GM19351 (cell line): ENCODE measurements at regions not wholly inside any gene's neighbourhood (a gene's known extent, or its start where the extent isn't known, plus 50 kb on each side); places are given as distances from the start of the nearest gene placed in this dataset.

ENCODE experiments used
- ATAC-seq: cut with Tn5 transposase; IDR thresholded peaks from one replicate; pipeline ENCODE4 v1.9.1; 2021; ENCODE audit warnings: mild to moderate bottlenecking, moderate library complexity; ENCODE audit not compliant: unreplicated experiment

DNA sequence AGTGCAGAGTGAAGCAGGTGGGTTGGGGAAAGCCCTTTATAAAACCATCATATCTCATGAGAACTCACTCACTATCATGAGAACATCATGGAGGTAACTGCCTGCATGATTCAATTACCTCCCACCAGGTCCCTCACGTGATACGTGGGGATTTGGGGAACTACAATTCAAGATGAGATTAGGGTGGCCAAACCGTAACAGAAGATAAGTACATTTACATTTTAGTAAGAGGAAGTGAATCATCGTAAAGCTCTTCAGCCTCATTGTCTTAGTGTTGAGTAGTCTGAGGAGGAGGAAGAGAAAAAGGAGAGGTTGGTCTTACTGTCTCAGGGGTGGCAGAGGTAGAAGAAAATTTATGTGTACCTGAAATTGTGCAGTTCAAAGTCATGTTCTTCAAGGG lies 1053.4 kb upstream of the ADGRL4 start:
- ATAC-seq: no peak

- ATAC-seq: no peak
Measured at GRCh38 chr1:80056179-80056578, 1049.6 kb upstream of the ADGRL4 start.

GRCh38 chr1:80054129-80054528 lies 1047.6 kb upstream of the ADGRL4 start:
- ATAC-seq: no peak

DNA sequence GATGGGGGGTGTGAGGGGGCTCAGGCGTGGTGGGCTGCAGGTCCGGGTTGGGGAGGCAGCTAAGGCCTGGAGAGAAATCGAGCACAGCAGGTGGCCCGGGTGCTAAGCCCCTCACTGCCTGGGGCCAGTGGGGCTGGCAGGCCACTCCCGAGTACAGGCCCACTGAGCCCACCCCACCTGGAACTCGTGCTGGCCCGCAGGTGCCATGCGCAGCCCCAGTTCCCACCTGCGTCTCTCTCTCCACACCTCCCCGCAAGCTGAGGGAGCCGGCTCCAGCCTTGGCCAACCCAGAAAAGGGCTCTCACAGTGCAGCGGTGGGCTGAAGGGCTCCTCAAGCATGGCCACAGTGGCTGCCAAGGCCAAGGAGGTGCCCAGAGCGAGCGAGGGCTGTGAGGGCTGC lies 1047.1 kb upstream of the ADGRL4 start:
- ATAC-seq: no peak

GRCh38 chr1:80050523-80050922 lies 1044.0 kb upstream of the ADGRL4 start:
- no peak for ATAC-seq

DNA sequence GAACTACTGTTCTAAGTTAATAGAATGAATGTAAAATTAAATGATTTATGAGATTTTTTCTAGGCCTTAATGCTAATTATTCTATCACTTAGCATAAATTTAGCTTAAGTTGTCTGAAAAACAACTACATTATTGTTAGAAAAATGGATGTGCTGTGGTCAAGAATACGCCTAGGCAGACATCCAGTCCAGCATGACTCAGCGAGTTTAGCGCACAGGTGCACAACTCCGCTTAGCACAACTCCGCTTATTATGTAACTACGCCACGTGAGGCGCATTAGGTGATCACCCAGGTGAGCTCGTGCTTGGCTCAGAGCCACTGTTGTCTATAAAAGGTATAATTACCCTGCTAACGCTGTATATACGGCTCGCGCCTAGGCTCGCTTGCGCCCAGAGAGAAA lies 1043.6 kb upstream of the ADGRL4 start:
- no peak for ATAC-seq

DNA sequence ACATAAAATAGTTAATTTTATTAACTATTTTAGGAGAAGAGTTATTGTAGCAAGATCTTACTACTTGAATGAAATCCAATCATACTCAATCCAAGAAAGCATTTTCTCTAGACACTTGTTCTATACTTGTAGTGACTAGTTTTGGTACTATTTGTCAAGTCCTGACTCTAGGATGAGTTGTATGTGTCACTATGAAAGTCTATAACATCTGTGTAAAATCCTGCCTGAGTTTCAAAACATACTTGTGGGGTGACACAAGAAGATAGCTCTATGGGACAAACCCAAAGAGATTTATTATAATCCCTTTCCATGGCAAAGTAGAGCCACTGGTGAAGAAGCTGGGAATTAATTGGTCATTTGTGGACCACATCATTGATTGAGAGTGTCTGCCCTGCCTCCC lies 1042.2 kb upstream of the ADGRL4 start:
- ATAC-seq: no peak

GRCh38 chr1:80047791-80048190 lies 1041.3 kb upstream of the ADGRL4 start:
- ATAC-seq: no peak

DNA sequence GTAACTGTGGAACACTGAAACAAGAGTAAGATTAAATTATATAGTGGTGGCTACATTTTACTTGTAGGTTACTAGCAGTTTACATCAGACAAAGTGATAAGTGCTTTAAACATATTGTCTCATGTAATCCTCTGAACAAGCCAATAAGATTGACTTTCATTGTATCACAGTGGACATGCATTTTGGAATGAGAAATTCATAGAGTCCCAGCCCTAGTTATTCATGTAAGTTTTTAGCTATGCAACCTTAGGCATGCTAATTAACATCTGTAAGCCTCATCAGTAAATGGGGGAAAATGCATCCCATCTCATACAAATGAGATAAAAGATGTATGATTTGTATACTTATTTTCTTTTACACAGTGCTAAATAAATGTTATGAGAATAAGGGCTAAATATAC lies 1038.1 kb upstream of the ADGRL4 start:
- ATAC-seq: no peak

GRCh38 chr1:80036690-80037432 lies 1030.3 kb upstream of the ADGRL4 start:
- ATAC-seq: no peak

DNA sequence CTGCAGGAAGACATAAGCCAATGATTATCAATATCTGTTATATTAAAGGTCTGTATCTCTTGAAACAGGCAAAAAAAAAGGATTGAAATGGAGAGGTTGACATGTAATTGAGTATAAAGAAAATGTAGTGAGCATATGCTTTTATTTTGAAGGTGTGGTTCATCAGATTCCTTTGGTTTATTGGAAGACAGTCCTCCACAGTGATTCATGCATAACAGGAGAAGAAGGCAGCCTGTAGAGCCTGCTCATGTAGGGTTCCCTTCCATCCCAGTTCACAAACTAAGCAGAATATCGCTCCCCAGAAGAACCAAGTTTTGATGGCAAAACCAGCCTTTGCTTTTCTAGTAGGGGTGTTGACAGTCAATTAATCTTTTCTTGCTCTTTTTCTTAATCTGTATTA lies 1016.8 kb upstream of the ADGRL4 start:
- no peak for ATAC-seq

GRCh38 chr1:80021891-80022290 lies 1015.4 kb upstream of the ADGRL4 start:
- no peak for ATAC-seq

DNA sequence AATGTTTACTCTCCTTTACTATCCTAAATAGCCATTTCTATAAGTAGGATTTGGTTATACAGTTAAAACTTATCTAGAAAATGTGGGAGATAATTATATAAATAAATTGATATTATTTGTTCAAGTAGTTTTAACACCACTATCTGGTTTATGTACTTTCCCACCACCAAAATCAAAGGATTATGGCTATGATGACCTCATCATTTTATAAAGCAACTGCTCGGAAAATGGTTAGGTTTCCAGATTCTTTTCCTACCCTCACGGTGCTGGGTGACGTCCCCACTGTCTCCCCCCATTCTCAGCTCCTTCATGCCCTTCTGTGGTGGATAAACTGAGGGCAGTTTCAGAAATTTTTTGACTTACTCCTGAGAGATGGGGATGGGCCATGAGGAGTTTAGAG lies 1011.8 kb upstream of the ADGRL4 start:
- ATAC-seq: no peak

DNA sequence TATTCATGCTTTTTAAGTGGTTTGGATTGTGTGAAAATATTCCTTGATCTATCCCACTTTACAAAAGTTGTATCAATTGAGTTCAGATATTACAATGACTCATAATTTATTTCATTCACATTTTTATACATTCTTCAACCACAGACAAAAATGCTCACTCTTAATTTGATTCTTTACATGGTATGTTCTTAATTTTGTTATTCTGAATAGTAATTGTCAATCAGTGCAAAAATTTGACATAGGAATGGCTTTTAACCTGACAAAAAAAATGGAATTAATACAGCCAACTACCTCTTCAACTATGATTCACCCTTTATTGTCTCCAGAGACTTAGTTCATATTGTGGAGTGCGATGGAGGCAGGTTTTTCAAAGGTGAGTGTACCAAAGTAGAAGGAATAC lies 1002.4 kb upstream of the ADGRL4 start:
- ATAC-seq: no peak

DNA sequence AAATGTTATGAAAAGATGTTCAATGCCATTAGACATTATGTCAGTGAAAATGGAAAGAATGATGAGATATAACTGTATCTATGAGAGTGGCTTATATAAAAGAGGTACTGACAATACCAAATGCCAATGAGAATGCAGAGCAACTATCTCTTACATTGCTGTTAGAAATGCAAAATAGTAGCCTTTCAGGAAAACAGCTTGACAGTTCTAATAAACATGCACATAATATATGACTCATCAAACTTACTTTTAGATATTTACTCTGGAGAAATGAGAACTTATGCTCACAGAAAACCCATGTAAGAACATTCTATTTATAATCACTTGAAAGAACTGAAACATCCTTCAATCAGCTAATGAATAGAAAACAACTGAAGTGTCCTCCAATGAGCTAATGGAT lies 996.7 kb upstream of the ADGRL4 start:
- no peak for ATAC-seq

DNA sequence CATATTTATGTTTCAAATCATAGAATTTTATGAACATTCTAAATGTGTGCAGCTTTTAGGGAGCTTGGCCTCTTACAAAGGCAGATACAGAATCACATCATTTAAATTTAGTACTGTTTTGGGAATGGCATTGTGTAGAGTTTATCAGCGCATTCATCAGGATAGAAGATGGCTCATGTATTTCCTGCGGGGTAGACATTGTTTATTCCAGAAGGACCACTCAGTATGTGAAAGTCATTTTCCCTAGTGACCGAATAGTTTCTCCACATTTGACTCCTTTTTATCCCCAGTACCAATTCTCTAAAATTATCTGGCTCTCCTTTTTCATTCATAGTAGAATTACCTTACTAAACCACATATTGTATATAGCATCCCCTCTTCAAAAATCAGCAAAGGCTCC lies 981.9 kb upstream of the ADGRL4 start:
- no peak for ATAC-seq

GRCh38 chr1:79982211-79982610 lies 975.7 kb upstream of the ADGRL4 start:
- ATAC-seq: no peak

DNA sequence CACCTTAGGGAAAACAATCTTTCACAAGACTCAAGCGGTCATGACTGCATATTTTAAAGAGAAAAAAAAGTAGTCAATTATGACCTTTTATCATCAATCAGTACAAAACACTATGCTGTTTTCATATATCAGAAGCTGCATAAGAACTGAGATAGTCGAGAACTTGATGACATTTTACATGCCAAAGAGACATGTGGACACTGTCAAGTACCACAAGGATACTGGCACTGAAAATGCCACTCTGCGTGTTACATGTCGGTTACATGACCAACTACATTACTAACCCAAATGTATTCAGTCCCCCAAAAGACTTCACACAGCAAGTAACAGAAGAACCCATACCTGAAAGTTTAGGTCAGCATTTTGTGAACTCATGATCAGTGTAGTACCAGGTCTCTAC lies 975.0 kb upstream of the ADGRL4 start:
- ATAC-seq: no peak

- ATAC-seq: no peak
Measured at GRCh38 chr1:79979346-79979745, 972.8 kb upstream of the ADGRL4 start.

GRCh38 chr1:79976287-79976686 lies 969.8 kb upstream of the ADGRL4 start:
- no peak for ATAC-seq

- ATAC-seq: no peak
Measured at GRCh38 chr1:79974659-79975058, 968.1 kb upstream of the ADGRL4 start.

DNA sequence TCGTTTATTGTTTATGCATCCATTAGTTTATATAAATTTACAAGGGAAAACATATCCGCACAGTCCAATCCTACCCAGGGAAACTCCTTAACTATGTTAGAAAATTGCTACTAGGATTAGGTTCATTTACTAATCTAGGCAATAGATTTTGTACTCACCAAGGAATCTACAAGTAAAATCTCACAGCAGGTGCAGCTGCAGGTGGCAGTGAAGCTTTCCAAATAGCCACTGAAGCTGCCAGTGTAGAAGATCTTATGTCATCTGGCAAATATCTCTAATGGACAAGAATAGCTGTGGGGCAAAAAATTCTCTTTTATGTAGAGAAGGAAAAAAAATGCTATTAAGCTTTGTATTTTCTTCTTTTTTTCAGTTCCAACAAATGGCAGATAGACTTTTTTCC lies 963.4 kb upstream of the ADGRL4 start:
- ATAC-seq: no peak

- ATAC-seq: no peak
Measured at GRCh38 chr1:79966438-79966837, 959.9 kb upstream of the ADGRL4 start.
